ENCODE measurements at regions not wholly inside any gene's neighbourhood (a gene's known extent, or its start where the extent isn't known, plus 50 kb on each side); places are given as distances from the start of the nearest gene placed in this dataset.

DNA sequence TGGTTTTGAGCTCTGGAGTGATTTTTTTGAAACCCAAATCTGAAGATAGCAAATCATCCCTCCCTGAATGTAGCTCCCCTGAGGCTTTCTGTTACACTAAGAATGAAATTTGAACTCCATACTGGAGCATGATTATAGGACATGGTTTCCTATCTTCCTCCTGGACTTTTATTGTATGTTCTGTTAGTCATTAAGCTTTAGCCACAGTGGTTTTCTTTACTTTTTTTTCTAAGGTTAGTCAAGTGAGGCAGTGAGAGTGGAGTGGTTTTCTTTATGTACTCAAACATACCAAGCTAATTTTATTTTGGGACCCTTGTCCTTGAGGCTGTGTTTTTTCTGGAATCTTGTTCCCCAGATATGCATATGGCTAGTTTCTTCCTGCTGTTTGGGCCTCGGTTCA is 55.2 kb upstream of the FRMD4B start:
- no peak for DNase-seq (ENCODE audit: low spot score)

DNA sequence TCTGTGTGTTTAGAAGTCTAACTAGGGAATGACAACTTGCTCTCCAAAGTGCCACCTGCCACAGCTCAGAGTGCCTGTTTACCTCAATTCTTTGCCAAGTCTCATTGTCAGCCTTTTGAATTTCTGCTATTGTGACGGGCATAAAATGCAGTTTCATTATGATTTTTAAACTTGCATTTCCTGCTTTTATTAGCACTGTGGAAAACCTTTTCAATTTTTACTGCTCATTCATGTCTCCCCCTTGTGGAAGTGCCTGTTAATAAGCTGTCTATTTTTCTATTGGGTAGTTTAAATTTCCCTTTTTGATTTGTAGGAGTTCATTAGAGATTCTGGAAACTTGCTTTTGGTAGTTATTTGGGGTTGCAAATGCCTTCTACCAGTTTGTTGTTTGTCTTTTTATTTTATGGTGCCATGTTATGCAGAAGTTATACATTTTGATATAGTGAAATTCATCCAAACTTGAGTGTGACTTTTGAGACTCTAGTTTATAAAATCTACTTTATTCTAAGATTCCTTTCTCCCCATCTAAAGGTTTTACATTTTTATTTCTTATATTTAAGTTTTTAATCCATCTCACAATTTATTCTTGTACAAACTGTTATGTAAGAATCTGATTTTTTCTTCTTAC is 53.9 kb upstream of the FRMD4B start:
- DNase-seq (ENCODE audit: low spot score), result no peak

DNA sequence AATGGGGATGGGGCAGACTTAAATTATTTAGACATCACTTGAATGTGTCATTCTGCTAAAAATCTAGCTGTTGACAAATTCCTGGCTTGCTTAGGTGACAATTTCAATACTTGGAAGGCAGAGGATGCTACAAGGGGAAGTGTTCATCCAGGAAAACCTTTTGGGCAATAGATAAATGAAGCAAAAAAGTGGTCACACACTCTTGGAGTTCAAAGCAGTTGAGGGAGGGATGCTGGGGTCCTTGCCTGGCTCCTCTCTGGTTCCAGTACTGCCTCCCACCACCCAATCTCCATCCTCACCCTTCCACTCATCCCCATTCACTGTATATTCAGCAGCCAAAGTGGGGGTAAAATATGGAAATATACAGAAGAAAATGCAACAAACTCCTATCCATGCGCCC is 52.6 kb upstream of the FRMD4B start:
- DNase-seq (ENCODE audit: low spot score), result no peak

DNA sequence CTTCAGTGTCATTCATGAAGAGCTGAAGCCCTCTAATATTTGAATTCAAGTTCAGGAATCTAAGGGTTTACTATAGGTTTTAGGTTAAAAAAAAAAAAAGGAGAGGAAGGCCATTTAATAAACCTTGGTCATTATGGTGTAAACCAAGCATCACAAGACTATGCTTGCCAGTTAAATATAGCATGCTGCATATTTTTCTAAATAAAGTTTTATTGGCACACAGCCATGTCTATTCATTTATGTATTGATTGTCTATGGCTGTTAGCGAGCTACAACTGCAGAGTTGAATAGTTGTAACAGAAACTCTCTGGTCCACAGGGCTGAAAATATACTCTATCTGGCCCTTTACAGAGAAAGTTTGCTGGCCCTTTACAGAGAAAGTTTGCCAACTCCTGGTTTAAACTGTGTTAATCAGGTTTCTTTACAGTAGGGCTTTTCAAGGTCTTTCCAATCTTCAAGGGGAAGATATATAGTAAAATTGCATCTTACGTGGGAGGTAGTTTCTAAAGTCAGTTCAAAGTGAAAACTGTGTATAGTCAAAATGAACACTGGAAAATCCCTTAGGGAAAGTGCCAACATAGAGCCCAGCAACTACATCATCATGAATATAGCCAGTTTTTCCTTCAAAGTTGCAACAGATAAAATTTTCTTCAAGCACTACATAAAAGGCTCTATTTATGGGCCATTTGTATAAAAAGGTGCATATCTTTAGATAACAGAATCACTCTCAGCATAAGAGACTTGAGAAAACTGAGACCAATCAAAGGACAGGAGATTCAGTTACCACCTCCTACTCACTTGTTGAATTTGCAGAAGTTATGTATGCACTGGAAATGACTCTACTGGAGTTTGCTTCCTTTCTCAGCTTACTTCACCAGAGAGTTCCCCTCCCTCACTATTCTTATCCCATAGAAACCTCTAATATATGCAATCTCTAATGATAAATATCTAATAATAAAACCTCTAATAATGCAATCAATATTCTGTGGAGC is 49.7 kb upstream of the FRMD4B start:
- DNase-seq (ENCODE audit: low spot score), result no peak

Measured in mucosa of gallbladder (tissue), 1 donor.